B cell (primary cell): ENCODE measurements at regions not wholly inside any gene's neighbourhood (a gene's known extent, or its start where the extent isn't known, plus 50 kb on each side); places are given as distances from the start of the nearest gene placed in this dataset.

Experiments used
- ATAC-seq: fragments of 200-7000 bp; cut with Tn5 transposase; one replicate; pipeline ENCODE4 v1.10.0; 2021; ENCODE audit warnings: low read depth, mild to moderate bottlenecking, moderate number of reproducible peaks, moderate library complexity
- CTCF ChIA-PET: fragments of 350-600 bp; sonication (Branson Sonifier 250); formaldehyde crosslinking; loops from one replicate; lab custom pipeline; 2021; ENCODE audit warnings: antibody characterized with exemption, inconsistent platforms; lab: Charles Lee
- POLR2A ChIA-PET: fragments of 350-600 bp; sonication (Branson Sonifier 250); formaldehyde crosslinking; loops from one replicate; lab custom pipeline; 2021; ENCODE audit warnings: antibody characterized with exemption; lab: Charles Lee
- DNase-seq: peaks from one replicate; pipeline ENCODE4 v3.0.0; 2013
- H2AFZ ChIP-seq: 2 replicates; pipeline ENCODE4 v1.6.1; 2012; ENCODE audit warnings: mild to moderate bottlenecking, low read depth, low read length; ENCODE audit not compliant: insufficient read depth, poor library complexity, severe bottlenecking
- H3K27ac ChIP-seq, 2 donors: 1 replicate in 1 of 2; 2 replicates in 1 of 2; pipeline ENCODE4 v1.5.1; 2012 to 2013; ENCODE audit warnings: low read length in 2 of 2, mild to moderate bottlenecking in 2 of 2, moderate library complexity in 1 of 2
- H3K27me3 ChIP-seq, 4 experiments: fragments of 200-600 bp in 1 of 4; sonication (generic) in 1 of 4; replicated peaks in 1 of 4; 1 replicate in 2 of 4; 2 replicates in 2 of 4; pipeline versions ENCODE4 v1.6.1 to v1.7.0; 2013 to 2016; ENCODE audit warnings: low read length in 3 of 4, mild to moderate bottlenecking in 2 of 4, mixed read lengths in 1 of 4, moderate library complexity in 1 of 4; ENCODE audit not compliant: insufficient read depth in 4 of 4, control insufficient read depth in 3 of 4; ENCODE audit errors: control extremely low read depth in 1 of 4
- H3K36me3 ChIP-seq, 2 experiments: replicated peaks in 1 of 2; 1 replicate in 1 of 2; 2 replicates in 1 of 2; pipeline versions ENCODE4 v1.6.1 to v1.7.1; 2013; ENCODE audit warnings: low read length in 1 of 2; ENCODE audit not compliant: insufficient read depth in 2 of 2, control insufficient read depth in 1 of 2; ENCODE audit errors: control extremely low read depth in 1 of 2, extremely low read depth in 1 of 2
- H3K4me1 ChIP-seq, 2 donors: fragments of 200-600 bp in 1 of 2; sonication (generic) in 1 of 2; 1 replicate in 1 of 2; 2 replicates in 1 of 2; pipeline versions ENCODE4 v1.5.1 to v1.6.1; 2013 to 2017; ENCODE audit warnings: low read length in 2 of 2; ENCODE audit not compliant: control insufficient read depth in 2 of 2, insufficient read depth in 2 of 2
- H3K4me2 ChIP-seq: replicated peaks from 2 replicates; pipeline ENCODE3; 2012; ENCODE audit warnings: mild to moderate bottlenecking, low read depth, low read length; ENCODE audit not compliant: poor library complexity, severe bottlenecking
- H3K4me3 ChIP-seq, 5 experiments: fragments of 200-600 bp in 1 of 5; sonication (generic) in 1 of 5; 1 replicate in 3 of 5; 2 replicates in 2 of 5; pipeline versions ENCODE4 v1.5.1 to v1.7.0; 2011 to 2016; ENCODE audit warnings: low read length in 4 of 5, mild to moderate bottlenecking in 4 of 5, low read depth in 2 of 5, control low read depth in 1 of 5, moderate library complexity in 1 of 5; ENCODE audit not compliant: insufficient read depth in 1 of 5; ENCODE audit errors: control extremely low read depth in 1 of 5, extremely low read depth in 1 of 5
- H3K79me2 ChIP-seq: fragments of 200-600 bp; sonication (generic); one replicate; pipeline ENCODE4 v1.6.0; 2016; ENCODE audit warnings: low read length; ENCODE audit not compliant: control insufficient read depth, insufficient read depth
- H3K9ac ChIP-seq: fragments of 200-600 bp; sonication (generic); 2 replicates; pipeline ENCODE4 v1.6.1; 2017; ENCODE audit warnings: mild to moderate bottlenecking, low read length, moderate library complexity
- H3K9me3 ChIP-seq, 3 donors: one replicate each; pipeline versions ENCODE4 v1.6.1 to v1.7.1; 2013; ENCODE audit warnings: low read length in 2 of 3; ENCODE audit not compliant: control insufficient read depth in 2 of 3, insufficient read depth in 1 of 3; ENCODE audit errors: control extremely low read depth in 1 of 3
- H4K20me1 ChIP-seq: 2 replicates; pipeline ENCODE4 v1.6.0; 2012; ENCODE audit warnings: mild to moderate bottlenecking, low read length; ENCODE audit not compliant: insufficient read depth, control insufficient read depth, poor library complexity, severe bottlenecking
- H3K27ac Mint-ChIP-seq: one replicate; pipeline ENCODE4 v1.8.0; 2021; ENCODE audit warnings: mixed read lengths
- H3K27me3 Mint-ChIP-seq: one replicate; pipeline ENCODE4 v1.8.0; 2021; ENCODE audit warnings: mixed read lengths
- H3K4me1 Mint-ChIP-seq: one replicate; pipeline ENCODE4 v1.8.0; 2021; ENCODE audit warnings: mixed read lengths
- H3K4me3 Mint-ChIP-seq: one replicate; pipeline ENCODE4 v1.8.0; 2021; ENCODE audit warnings: mixed read lengths
- H3K9me3 Mint-ChIP-seq: one replicate; pipeline ENCODE4 v1.8.0; 2022; ENCODE audit warnings: mixed read lengths; ENCODE audit not compliant: insufficient read depth
- CTCF ChIP-seq: fragments of 200-600 bp; IDR thresholded peaks from one replicate; pipeline ENCODE4 v1.8.0; 2022; ENCODE audit warnings: antibody characterized with exemption, mild to moderate bottlenecking
- EZH2 ChIP-seq: IDR thresholded peaks from 2 replicates; pipeline ENCODE4 v1.6.1; 2012; ENCODE audit warnings: borderline replicate concordance, low read depth, mild to moderate bottlenecking, moderate library complexity, low read length; ENCODE audit not compliant: insufficient read depth, poor library complexity, severe bottlenecking
- WGBS: methylation state at CpG from one replicate; pipeline ENCODE4 v1.1.5; 2013; ENCODE audit warnings: missing lambda C conversion rate; ENCODE audit not compliant: insufficient coverage; 5-methylcytosine and 5-hydroxymethylcytosine counted together
- intact Hi-C: fragments of 100-400 bp; cut with micrococcal nuclease; formaldehyde crosslinking; loops from one replicate; pipeline ENCODE4 v1.10.0; 2022

- POLR2A ChIA-PET = interaction anchor here (0.6 kb wide), 1 partner anchor 191 kb away, joined by 5 read pairs; no protein-coding TSS in a partner anchor
These were observed 510.5 kb upstream of the CBLB start for GRCh38 chr3:106379251-106379750.

GRCh38 chr3:106380232-106380631 is 511.4 kb upstream of the CBLB start:
- H3K4me3 Mint-ChIP-seq = no peak overlapping the region
- H3K4me1 Mint-ChIP-seq = peaks cover under 1% of the 10 kb centered on the region
- H3K27me3 ChIP-seq = no peaks in the 10 kb centered on the region
- no peak overlapping the region for H3K27ac ChIP-seq
- POLR2A ChIA-PET = no interaction called here
- intact Hi-C loops = no loop called here
- CTCF ChIA-PET = no interaction called here
- H3K79me2 ChIP-seq = no peaks in the 10 kb centered on the region
- H3K9me3 Mint-ChIP-seq = no peaks in the 10 kb centered on the region
- no peak overlapping the region for H3K9ac ChIP-seq
- H3K4me1 ChIP-seq = peaks cover 0 to under 1% of the 10 kb centered on the region in 2 donors
- no peaks in the 10 kb centered on the region for H3K36me3 ChIP-seq
- H3K27me3 Mint-ChIP-seq = no peaks in the 10 kb centered on the region
- peaks cover 5 to 6% (median 5%) of the 10 kb centered on the region in 3 donors for H3K9me3 ChIP-seq
- H3K27ac Mint-ChIP-seq = no peak overlapping the region
- ATAC-seq (no peak), DNase-seq (no peak)
- H4K20me1 ChIP-seq = no peaks in the 10 kb centered on the region
- TF ChIP-seq CTCF = no peak
- TF ChIP-seq EZH2 = no peak
- WGBS = no CpG with 5 or more reads among the region's 1 CpG
- no peak overlapping the region for H3K4me2 ChIP-seq
- H3K4me3 ChIP-seq = no peak overlapping the region
- no peak overlapping the region for H2AFZ ChIP-seq

More at GRCh38 chr3:106379251-106379750, 510.5 kb upstream of the CBLB start:
- Histone ChIP-seq H3K79me2 (no peaks in the 10 kb centered on the region), H3K4me1 (no peaks in the 10 kb centered on the region), H3K27me3 (no peaks in the 10 kb centered on the region), H3K27ac (no peak overlapping the region), H3K36me3 (no peaks in the 10 kb centered on the region), H3K9me3 (peaks cover under 1 to 6% (median 1%) of the 10 kb centered on the region in 3 donors), H3K9ac (no peak overlapping the region), H3K4me3 (no peak overlapping the region), H3K4me2 (no peak overlapping the region), H2AFZ (no peak overlapping the region), H4K20me1 (no peaks in the 10 kb centered on the region)
- Mint-ChIP-seq H3K4me3 (no peak overlapping the region), H3K27me3 (no peaks in the 10 kb centered on the region), H3K27ac (no peak overlapping the region), H3K9me3 (no peaks in the 10 kb centered on the region), H3K4me1 (no peaks in the 10 kb centered on the region)
- ATAC-seq (no peak), DNase-seq (no peak)
- intact Hi-C loops = no loop called here
- CTCF ChIA-PET = interaction anchor here (0.7 kb wide), 1 partner anchor 47 kb away, joined by 3 read pairs; no protein-coding TSS in a partner anchor
- no CpG with 5 or more reads among the region's 6 CpGs for WGBS
- no peak for TF ChIP-seq CTCF
- no peak for TF ChIP-seq EZH2
